ENCODE measurements at regions not wholly inside any gene's neighbourhood (a gene's known extent, or its start where the extent isn't known, plus 50 kb on each side); places are given as distances from the start of the nearest gene placed in this dataset.

DNA sequence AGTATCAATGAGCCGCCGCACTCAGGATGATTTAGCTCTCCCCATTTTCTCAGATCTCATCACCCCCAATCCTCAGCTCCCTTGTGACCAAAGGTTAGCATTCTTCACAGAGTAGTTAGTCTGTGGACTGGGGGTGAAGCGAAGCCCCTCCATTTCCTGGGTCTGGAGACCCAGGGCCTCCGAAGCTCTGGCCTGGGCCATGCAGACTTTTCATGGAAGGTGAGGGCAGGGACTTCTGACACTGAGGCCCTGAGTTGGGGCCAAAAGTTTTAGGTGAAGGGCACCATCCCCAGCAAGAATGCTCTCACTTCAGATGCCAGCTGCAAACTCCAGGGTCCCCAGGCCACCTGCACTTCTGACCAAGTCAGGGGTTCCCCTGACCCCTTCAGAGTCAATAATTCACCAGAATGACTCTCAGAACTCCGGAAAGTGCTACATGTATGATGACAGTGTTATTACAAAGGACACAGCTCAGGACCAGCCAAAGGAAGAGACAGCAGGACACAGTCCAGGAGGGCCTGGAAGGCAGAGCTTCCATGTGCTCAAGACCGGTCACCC lies 65.7 kb upstream of the DUSP22 start:
- Mint-ChIP-seq H3K9me3 (peaks cover 0 to 3% of the 10 kb centered on the region in 2 experiments; a peak in 2 of 5 replicates), H3K36me3 (ENCODE audit: insufficient read depth in 1 of 3, low read depth in 3 of 3) (no peaks in the 10 kb centered on the region), H3K4me3 (no peak overlapping the region), H3K27me3 (ENCODE audit: low read depth) (peaks cover 4% of the 10 kb centered on the region), H3K27ac (no peak overlapping the region), H3K4me1 (peaks cover 10% of the 10 kb centered on the region in 2 experiments)
- Histone ChIP-seq H3K4me2 (ENCODE audit: insufficient read depth, insufficient read length, low read length) (no peak overlapping the region), H2BK15ac (ENCODE audit: low read depth, low read length) (no peak overlapping the region), H3K4ac (ENCODE audit: low read depth, low read length) (no peak overlapping the region), H2BK120ac (ENCODE audit: low read depth, low read length, poor library complexity, severe bottlenecking) (no peak overlapping the region), H4K91ac (ENCODE audit: insufficient read length, low read depth, low read length) (no peak overlapping the region), H3K4me1 (ENCODE audit: insufficient read depth, low read length) (no peaks in the 10 kb centered on the region), H3K79me2 (ENCODE audit: insufficient read depth, low read length) (no peaks in the 10 kb centered on the region), H3K14ac (ENCODE audit: insufficient read depth, low read length) (no peak overlapping the region), H4K20me1 (ENCODE audit: control insufficient read depth, insufficient read depth, insufficient read length) (no peaks in the 10 kb centered on the region), H3K27ac (ENCODE audit: insufficient read length, low read depth, low read length) (no peak overlapping the region), H3K56ac (ENCODE audit: insufficient read length, low read depth, low read length) (no peak overlapping the region), H3K18ac (ENCODE audit: insufficient read length, low read depth, low read length) (no peak overlapping the region), H3K23me2 (ENCODE audit: insufficient read length, low read depth, low read length, poor library complexity, severe bottlenecking) (no peaks in the 10 kb centered on the region), H4K8ac (replicated peaks; ENCODE audit: insufficient read length, low read depth, low read length) (no peak overlapping the region), H3K9ac (ENCODE audit: extremely low read depth, insufficient read length, low read length) (no peak overlapping the region), H3K27me3 (ENCODE audit: insufficient read depth, low read length) (no peaks in the 10 kb centered on the region; the same call in 1 of the 2 replicates), H3K9me3 (ENCODE audit: control insufficient read depth, low read depth, low read length) (no peaks in the 10 kb centered on the region), H2AK5ac (ENCODE audit: insufficient read length, low read length) (no peak overlapping the region), H2AFZ (ENCODE audit: low read length) (no peak overlapping the region), H2BK5ac (ENCODE audit: insufficient read length, low read length) (no peak overlapping the region), H2BK12ac (ENCODE audit: insufficient read length, low read depth, low read length) (no peak overlapping the region), H4K5ac (ENCODE audit: insufficient read length, low read depth, low read length) (no peak overlapping the region), H2BK20ac (ENCODE audit: low read depth, low read length, poor library complexity, severe bottlenecking) (no peak overlapping the region), H3T11ph (ENCODE audit: low read length) (no peak overlapping the region), H3K23ac (ENCODE audit: insufficient read length, low read depth, low read length) (no peak overlapping the region), H3K79me1 (ENCODE audit: insufficient read depth, low read depth, low read length, poor library complexity, severe bottlenecking) (no peaks in the 10 kb centered on the region)
- no peak for DNase-seq
- TF ChIP-seq, protein P1, sequence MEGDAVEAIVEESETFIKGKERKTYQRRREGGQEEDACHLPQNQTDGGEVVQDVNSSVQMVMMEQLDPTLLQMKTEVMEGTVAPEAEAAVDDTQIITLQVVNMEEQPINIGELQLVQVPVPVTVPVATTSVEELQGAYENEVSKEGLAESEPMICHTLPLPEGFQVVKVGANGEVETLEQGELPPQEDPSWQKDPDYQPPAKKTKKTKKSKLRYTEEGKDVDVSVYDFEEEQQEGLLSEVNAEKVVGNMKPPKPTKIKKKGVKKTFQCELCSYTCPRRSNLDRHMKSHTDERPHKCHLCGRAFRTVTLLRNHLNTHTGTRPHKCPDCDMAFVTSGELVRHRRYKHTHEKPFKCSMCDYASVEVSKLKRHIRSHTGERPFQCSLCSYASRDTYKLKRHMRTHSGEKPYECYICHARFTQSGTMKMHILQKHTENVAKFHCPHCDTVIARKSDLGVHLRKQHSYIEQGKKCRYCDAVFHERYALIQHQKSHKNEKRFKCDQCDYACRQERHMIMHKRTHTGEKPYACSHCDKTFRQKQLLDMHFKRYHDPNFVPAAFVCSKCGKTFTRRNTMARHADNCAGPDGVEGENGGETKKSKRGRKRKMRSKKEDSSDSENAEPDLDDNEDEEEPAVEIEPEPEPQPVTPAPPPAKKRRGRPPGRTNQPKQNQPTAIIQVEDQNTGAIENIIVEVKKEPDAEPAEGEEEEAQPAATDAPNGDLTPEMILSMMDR (conservative IDR thresholded peaks at IDR 0.05): no peak
- WGBS (ENCODE audit: extremely low coverage, insufficient read length, low lambda C conversion rate): no CpG with 5 or more reads among the region's 6 CpGs
